Hepatocyte (in vitro differentiated cells): ENCODE measurements at regions not wholly inside any gene's neighbourhood (a gene's known extent, or its start where the extent isn't known, plus 50 kb on each side); places are given as distances from the start of the nearest gene placed in this dataset.

ENCODE experiments used
- DNase-seq: peaks from one replicate; pipeline ENCODE4 v3.0.0-alpha.2; 2016; ENCODE audit warnings: low spot score
- H2AFZ ChIP-seq: fragments of 200-600 bp; sonication (generic); 2 replicates; pipeline ENCODE4 v1.6.0; 2016; ENCODE audit warnings: antibody characterized with exemption, mild to moderate bottlenecking
- H3K27ac ChIP-seq: fragments of 200-600 bp; sonication (generic); 2 replicates; pipeline ENCODE4 v1.5.1; 2016; ENCODE audit warnings: mild to moderate bottlenecking
- H3K27me3 ChIP-seq: fragments of 200-600 bp; sonication (generic); 2 replicates; pipeline ENCODE4 v1.6.1; 2016
- H3K36me3 ChIP-seq: fragments of 200-600 bp; sonication (generic); replicated peaks from 2 replicates; pipeline ENCODE4 v1.5.1; 2016; ENCODE audit warnings: low read depth; ENCODE audit not compliant: insufficient read depth
- H3K4me1 ChIP-seq: fragments of 200-600 bp; sonication (generic); 2 replicates; pipeline ENCODE4 v1.5.1; 2016; ENCODE audit warnings: mild to moderate bottlenecking, moderate library complexity; ENCODE audit not compliant: insufficient read depth
- H3K4me2 ChIP-seq: fragments of 200-600 bp; sonication (generic); 2 replicates; pipeline ENCODE4 v1.6.0; 2016
- H3K4me3 ChIP-seq: fragments of 200-600 bp; sonication (generic); 2 replicates; pipeline ENCODE4 v1.5.1; 2016; ENCODE audit warnings: mild to moderate bottlenecking
- H3K79me2 ChIP-seq: fragments of 200-600 bp; sonication (generic); 2 replicates; pipeline ENCODE4 v1.6.0; 2017; ENCODE audit warnings: mild to moderate bottlenecking
- H3K9me2 ChIP-seq: fragments of 200-600 bp; sonication (generic); replicated peaks from 2 replicates; pipeline ENCODE4 v1.6.0; 2017; ENCODE audit warnings: mild to moderate bottlenecking; ENCODE audit not compliant: insufficient read depth
- H3K9me3 ChIP-seq: fragments of 200-600 bp; sonication (generic); 2 replicates; pipeline ENCODE4 v1.5.1; 2016; ENCODE audit warnings: low read depth, mild to moderate bottlenecking
- H4K20me1 ChIP-seq: fragments of 200-600 bp; sonication (generic); 2 replicates; pipeline ENCODE4 v1.6.0; 2016; ENCODE audit warnings: mild to moderate bottlenecking; ENCODE audit not compliant: insufficient read depth, poor library complexity, severe bottlenecking
- EZH2 ChIP-seq: fragments of 200-600 bp; sonication (generic); IDR thresholded peaks from 2 replicates; pipeline ENCODE4 v1.6.1; 2016; ENCODE audit warnings: antibody characterized with exemption, mild to moderate bottlenecking, borderline replicate concordance
- EZH2phosphoT487 ChIP-seq: fragments of 200-600 bp; sonication (generic); IDR thresholded peaks from one replicate; pipeline ENCODE4 v1.6.1; 2018; ENCODE audit warnings: antibody characterized with exemption, mild to moderate bottlenecking, low read depth, moderate library complexity; ENCODE audit not compliant: unreplicated experiment, severe bottlenecking
- WGBS: methylation state at CpG from one replicate; pipeline ENCODE4 v1.1.6; 2016; ENCODE audit warnings: low lambda C conversion rate; ENCODE audit errors: missing lambda C conversion rate; 5-methylcytosine and 5-hydroxymethylcytosine counted together
- TF ChIP-seq, protein P1 (sequence below): fragments of 200-600 bp; sonication (generic); IDR thresholded peaks from 2 replicates; pipeline ENCODE4 v1.5.1; 2016; ENCODE audit warnings: antibody characterized with exemption, mild to moderate bottlenecking; ENCODE audit not compliant: poor library complexity

DNA sequence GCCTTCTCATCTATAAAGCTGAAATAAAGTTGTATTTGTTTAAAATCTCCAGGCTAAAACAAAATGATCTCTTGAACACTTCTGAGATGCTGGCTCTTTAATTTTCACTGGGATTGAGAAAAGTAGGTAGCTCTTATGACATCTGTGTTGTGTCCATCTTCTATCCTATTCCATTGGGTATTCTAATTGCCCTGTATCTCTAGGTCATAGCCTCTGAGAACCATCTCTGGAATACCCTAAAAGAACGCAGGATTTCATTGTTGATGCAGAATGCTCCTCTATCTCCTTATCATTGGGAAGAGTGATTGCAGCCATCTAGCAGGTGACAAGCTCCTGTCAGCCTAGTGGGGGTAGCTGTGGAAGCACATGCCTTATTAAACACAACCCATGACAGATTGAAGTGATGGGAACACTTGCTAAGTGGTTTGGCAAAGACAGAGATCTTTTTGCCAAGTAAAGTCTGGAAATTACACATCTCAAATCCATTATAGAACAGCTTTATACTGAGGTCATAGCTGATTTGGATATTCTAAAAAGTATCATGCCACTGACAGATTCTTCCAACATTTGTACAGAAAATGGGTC, 178.2 kb downstream of the TDRD15 start:
- Histone ChIP-seq H3K27ac (no peak overlapping the region), H3K4me2 (no peak overlapping the region), H3K27me3 (no peaks in the 10 kb centered on the region), H3K4me3 (no peak overlapping the region), H2AFZ (no peak overlapping the region), H4K20me1 (no peaks in the 10 kb centered on the region), H3K36me3 (no peaks in the 10 kb centered on the region), H3K9me2 (no peaks in the 10 kb centered on the region), H3K79me2 (no peaks in the 10 kb centered on the region), H3K4me1 (no peaks in the 10 kb centered on the region), H3K9me3 (no peaks in the 10 kb centered on the region)
- 52% methylated on average over 1 of the region's 1 CpG for WGBS
- TF ChIP-seq EZH2: no peak
- TF ChIP-seq EZH2phosphoT487: no peak
- TF ChIP-seq, protein P1, sequence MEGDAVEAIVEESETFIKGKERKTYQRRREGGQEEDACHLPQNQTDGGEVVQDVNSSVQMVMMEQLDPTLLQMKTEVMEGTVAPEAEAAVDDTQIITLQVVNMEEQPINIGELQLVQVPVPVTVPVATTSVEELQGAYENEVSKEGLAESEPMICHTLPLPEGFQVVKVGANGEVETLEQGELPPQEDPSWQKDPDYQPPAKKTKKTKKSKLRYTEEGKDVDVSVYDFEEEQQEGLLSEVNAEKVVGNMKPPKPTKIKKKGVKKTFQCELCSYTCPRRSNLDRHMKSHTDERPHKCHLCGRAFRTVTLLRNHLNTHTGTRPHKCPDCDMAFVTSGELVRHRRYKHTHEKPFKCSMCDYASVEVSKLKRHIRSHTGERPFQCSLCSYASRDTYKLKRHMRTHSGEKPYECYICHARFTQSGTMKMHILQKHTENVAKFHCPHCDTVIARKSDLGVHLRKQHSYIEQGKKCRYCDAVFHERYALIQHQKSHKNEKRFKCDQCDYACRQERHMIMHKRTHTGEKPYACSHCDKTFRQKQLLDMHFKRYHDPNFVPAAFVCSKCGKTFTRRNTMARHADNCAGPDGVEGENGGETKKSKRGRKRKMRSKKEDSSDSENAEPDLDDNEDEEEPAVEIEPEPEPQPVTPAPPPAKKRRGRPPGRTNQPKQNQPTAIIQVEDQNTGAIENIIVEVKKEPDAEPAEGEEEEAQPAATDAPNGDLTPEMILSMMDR: no peak
- no peak for DNase-seq

DNA sequence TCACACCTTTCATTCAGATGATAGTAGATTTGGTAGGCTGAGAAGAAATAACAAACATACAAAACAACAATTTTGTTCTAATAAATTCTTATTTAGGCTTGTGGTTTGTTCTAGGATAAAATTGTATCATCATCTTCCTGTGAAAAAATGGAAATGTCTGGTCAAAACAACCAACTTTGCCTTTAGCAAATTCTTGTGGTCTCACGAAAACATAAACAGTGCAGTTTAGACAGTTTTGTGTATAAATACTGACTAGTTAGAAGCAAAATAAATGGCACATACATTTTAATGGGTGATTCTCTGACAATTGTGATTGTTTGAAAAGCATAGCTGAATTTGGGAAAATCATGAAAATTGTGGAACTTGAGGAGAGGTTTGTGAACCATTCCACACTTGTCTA, 180.1 kb downstream of the TDRD15 start:
- no peak overlapping the region for H2AFZ ChIP-seq
- H3K4me1 ChIP-seq: no peaks in the 10 kb centered on the region
- 87% methylated on average over 1 of the region's 1 CpG for WGBS
- DNase-seq: no peak
- no peaks in the 10 kb centered on the region for H3K79me2 ChIP-seq
- no peak overlapping the region for H3K4me2 ChIP-seq
- H3K4me3 ChIP-seq: no peak overlapping the region
- H3K27ac ChIP-seq: no peak overlapping the region
- no peak for TF ChIP-seq EZH2phosphoT487
- TF ChIP-seq EZH2: no peak
- TF ChIP-seq, protein P1: no peak
- no peaks in the 10 kb centered on the region for H3K9me2 ChIP-seq
- H4K20me1 ChIP-seq: no peaks in the 10 kb centered on the region
- no peaks in the 10 kb centered on the region for H3K36me3 ChIP-seq
- H3K9me3 ChIP-seq: no peaks in the 10 kb centered on the region
- H3K27me3 ChIP-seq: no peaks in the 10 kb centered on the region

DNA sequence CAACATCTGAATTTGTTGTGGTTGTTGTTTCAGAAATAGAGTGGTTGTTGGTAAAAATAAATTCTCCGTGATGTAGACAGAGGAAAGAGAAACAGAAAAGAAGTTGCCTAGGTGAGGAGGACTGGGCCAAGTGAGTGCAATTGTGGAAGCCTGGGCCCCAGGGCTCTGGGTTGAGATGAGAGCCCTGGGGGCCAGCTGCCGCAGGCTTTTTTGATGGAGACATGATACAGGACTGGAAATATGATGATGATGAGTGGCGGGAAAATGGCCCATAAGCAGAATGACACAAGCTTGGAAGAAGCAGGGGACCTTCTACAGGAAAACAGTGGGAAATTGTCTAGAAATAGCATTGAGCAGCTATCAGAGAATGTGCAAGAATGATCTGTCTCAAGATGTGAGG, 181.8 kb downstream of the TDRD15 start:
- Histone ChIP-seq H3K9me3 (no peaks in the 10 kb centered on the region), H3K4me2 (no peak overlapping the region), H3K4me1 (no peaks in the 10 kb centered on the region), H3K27ac (no peak overlapping the region), H3K79me2 (no peaks in the 10 kb centered on the region), H4K20me1 (no peaks in the 10 kb centered on the region), H2AFZ (no peak overlapping the region), H3K9me2 (no peaks in the 10 kb centered on the region), H3K4me3 (no peak overlapping the region), H3K27me3 (no peaks in the 10 kb centered on the region), H3K36me3 (no peaks in the 10 kb centered on the region)
- WGBS: 96% methylated on average over 3 of the region's 3 CpGs
- no peak for DNase-seq
- TF ChIP-seq EZH2phosphoT487: no peak
- no peak for TF ChIP-seq EZH2
- TF ChIP-seq, protein P1: no peak
